DND-41 (cell line): ENCODE measurements at regions not wholly inside any gene's neighbourhood (a gene's known extent, or its start where the extent isn't known, plus 50 kb on each side); places are given as distances from the start of the nearest gene placed in this dataset.

Experiments used
- CTCF ChIP-seq: IDR thresholded peaks from 2 replicates; pipeline ENCODE4 v1.5.1; 2012; ENCODE audit warnings: borderline replicate concordance, low read length, moderate library complexity, mild to moderate bottlenecking; ENCODE audit not compliant: poor library complexity, severe bottlenecking; ENCODE audit errors: extremely low read depth
- EZH2 ChIP-seq: IDR thresholded peaks from 3 replicates; pipeline ENCODE4 v1.6.1; 2012; ENCODE audit warnings: borderline replicate concordance, low read depth, mild to moderate bottlenecking, moderate library complexity, low read length, inconsistent platforms; ENCODE audit not compliant: severe bottlenecking

DNA sequence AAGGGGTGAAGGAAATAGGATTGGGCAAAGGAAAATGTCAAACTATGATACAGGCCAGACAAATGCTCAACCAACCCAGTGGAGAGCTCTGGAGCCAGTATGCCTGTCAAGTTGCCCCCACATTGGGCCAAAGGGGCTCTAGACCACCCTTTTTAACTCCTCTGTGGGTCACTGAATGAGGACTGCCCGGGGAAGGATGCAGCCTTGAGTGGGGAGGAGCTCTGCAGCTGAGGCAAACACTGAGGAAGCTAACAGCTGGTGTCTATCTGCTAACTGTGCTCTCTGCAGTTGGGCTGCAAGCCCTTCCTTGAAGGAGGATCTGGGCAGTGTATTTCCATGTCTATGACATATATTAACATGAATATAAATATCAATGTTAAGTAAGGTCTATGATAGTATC lies 98.4 kb upstream of the PRSS16 start:
- TF ChIP-seq CTCF (no peak), EZH2 (no peak)
